ENCODE measurements at regions not wholly inside any gene's neighbourhood (a gene's known extent, or its start where the extent isn't known, plus 50 kb on each side); places are given as distances from the start of the nearest gene placed in this dataset.

- no peak for DNase-seq (ENCODE audit: low spot score)
- TF ChIP-seq CTCF (IDR thresholded peaks at IDR 0.05): no peak
- Histone ChIP-seq H3K4me3 (no peak overlapping the region), H3K27ac (no peak overlapping the region), H3K27me3 (no peaks in the 10 kb centered on the region), H3K36me3 (no peaks in the 10 kb centered on the region), H3K4me1 (no peaks in the 10 kb centered on the region), H3K9me3 (no peaks in the 10 kb centered on the region)
Observed at GRCh38 chr13:105984236-105984635, 551.2 kb downstream of the EFNB2 start.

GRCh38 chr13:105982219-105982930, 553.1 kb downstream of the EFNB2 start:
- H3K27ac ChIP-seq: no peak overlapping the region
- H3K27me3 ChIP-seq: no peaks in the 10 kb centered on the region
- no peaks in the 10 kb centered on the region for H3K4me1 ChIP-seq
- no peaks in the 10 kb centered on the region for H3K36me3 ChIP-seq
- DNase-seq (ENCODE audit: low spot score): no peak
- no peaks in the 10 kb centered on the region for H3K9me3 ChIP-seq
- H3K4me3 ChIP-seq: no peak overlapping the region
- no peak for TF ChIP-seq CTCF (IDR thresholded peaks at IDR 0.05)

GRCh38 chr13:105979131-105980011, 556.1 kb downstream of the EFNB2 start:
- no peak for TF ChIP-seq CTCF (IDR thresholded peaks at IDR 0.05)
- Histone ChIP-seq H3K27me3 (no peaks in the 10 kb centered on the region), H3K27ac (no peak overlapping the region), H3K9me3 (no peaks in the 10 kb centered on the region), H3K4me1 (no peaks in the 10 kb centered on the region), H3K36me3 (no peaks in the 10 kb centered on the region), H3K4me3 (no peak overlapping the region)
- no peak for DNase-seq (ENCODE audit: low spot score)

GRCh38 chr13:105974380-105974779, 561.1 kb downstream of the EFNB2 start:
- H3K36me3 ChIP-seq: no peaks in the 10 kb centered on the region
- no peak overlapping the region for H3K27ac ChIP-seq
- DNase-seq (ENCODE audit: low spot score): no peak
- no peaks in the 10 kb centered on the region for H3K4me1 ChIP-seq
- no peak overlapping the region for H3K4me3 ChIP-seq
- no peak for TF ChIP-seq CTCF (IDR thresholded peaks at IDR 0.05)
- no peaks in the 10 kb centered on the region for H3K27me3 ChIP-seq
- no peaks in the 10 kb centered on the region for H3K9me3 ChIP-seq

GRCh38 chr13:105972811-105973590, 562.5 kb downstream of the EFNB2 start:
- no peak overlapping the region for H3K27ac ChIP-seq
- no peaks in the 10 kb centered on the region for H3K36me3 ChIP-seq
- H3K4me3 ChIP-seq: no peak overlapping the region
- H3K9me3 ChIP-seq: no peaks in the 10 kb centered on the region
- no peak for TF ChIP-seq CTCF (IDR thresholded peaks at IDR 0.05)
- DNase-seq (ENCODE audit: low spot score): no peak
- no peaks in the 10 kb centered on the region for H3K27me3 ChIP-seq
- H3K4me1 ChIP-seq: no peaks in the 10 kb centered on the region

All from right atrium auricular region (tissue), 2 donors.